ENCODE measurements at regions not wholly inside any gene's neighbourhood (a gene's known extent, or its start where the extent isn't known, plus 50 kb on each side); places are given as distances from the start of the nearest gene placed in this dataset.

DNA sequence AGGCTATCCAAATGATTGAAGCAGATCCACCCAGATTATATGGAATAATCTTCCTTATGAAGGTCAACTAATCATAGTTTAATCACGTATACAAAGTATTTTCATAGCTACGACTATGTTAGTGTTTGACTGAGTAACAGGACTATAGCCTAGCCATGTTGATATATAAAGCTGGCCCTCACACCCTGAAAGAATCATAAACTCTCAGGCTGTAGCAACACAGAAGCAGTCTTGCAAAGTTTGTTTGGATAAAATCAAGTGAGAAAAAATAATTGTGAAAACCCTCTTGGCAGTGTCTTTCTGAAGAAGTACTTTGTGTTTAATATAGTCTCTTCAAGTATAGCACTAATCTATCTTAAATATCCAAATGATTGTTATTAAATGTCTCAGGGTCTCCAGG lies 374.5 kb upstream of the DAB2 start:
- Mint-ChIP-seq H3K27ac (ENCODE audit: low read depth, unreplicated experiment) (no peak overlapping the region), H3K4me1 (ENCODE audit: insufficient read depth, unreplicated experiment) (no peaks in the 10 kb centered on the region), H3K4me3 (ENCODE audit: unreplicated experiment) (no peak overlapping the region), H3K36me3 (ENCODE audit: insufficient read depth, unreplicated experiment) (no peaks in the 10 kb centered on the region), H3K9me3 (ENCODE audit: unreplicated experiment) (no peaks in the 10 kb centered on the region), H3K27me3 (ENCODE audit: insufficient read depth, unreplicated experiment) (no peaks in the 10 kb centered on the region)
- ChIA-PET POLR2A (no interaction called here), CTCF (interaction anchor here (0.5 to 1.1 kb wide), 3 partner anchors 15 to 322 kb away, joined by 3 read pairs; no protein-coding TSS in a partner anchor)
- no peak for DNase-seq (ENCODE audit: unreplicated experiment)
- TF ChIP-seq, protein P1, sequence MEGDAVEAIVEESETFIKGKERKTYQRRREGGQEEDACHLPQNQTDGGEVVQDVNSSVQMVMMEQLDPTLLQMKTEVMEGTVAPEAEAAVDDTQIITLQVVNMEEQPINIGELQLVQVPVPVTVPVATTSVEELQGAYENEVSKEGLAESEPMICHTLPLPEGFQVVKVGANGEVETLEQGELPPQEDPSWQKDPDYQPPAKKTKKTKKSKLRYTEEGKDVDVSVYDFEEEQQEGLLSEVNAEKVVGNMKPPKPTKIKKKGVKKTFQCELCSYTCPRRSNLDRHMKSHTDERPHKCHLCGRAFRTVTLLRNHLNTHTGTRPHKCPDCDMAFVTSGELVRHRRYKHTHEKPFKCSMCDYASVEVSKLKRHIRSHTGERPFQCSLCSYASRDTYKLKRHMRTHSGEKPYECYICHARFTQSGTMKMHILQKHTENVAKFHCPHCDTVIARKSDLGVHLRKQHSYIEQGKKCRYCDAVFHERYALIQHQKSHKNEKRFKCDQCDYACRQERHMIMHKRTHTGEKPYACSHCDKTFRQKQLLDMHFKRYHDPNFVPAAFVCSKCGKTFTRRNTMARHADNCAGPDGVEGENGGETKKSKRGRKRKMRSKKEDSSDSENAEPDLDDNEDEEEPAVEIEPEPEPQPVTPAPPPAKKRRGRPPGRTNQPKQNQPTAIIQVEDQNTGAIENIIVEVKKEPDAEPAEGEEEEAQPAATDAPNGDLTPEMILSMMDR (IDR thresholded peaks at IDR 0.05; ENCODE audit: unreplicated experiment): no peak
- BruUV-seq (replicated peaks): no TSS peak
- intact Hi-C loops (cut with micrococcal nuclease): no loop called here

- no peak for DNase-seq (ENCODE audit: unreplicated experiment)
- no peak overlapping the region for H3K4me3 Mint-ChIP-seq (ENCODE audit: unreplicated experiment)
- H3K27me3 Mint-ChIP-seq (ENCODE audit: insufficient read depth, unreplicated experiment): no peaks in the 10 kb centered on the region
- H3K36me3 Mint-ChIP-seq (ENCODE audit: insufficient read depth, unreplicated experiment): no peaks in the 10 kb centered on the region
- intact Hi-C loops (cut with micrococcal nuclease): no loop called here
- no peak overlapping the region for H3K27ac Mint-ChIP-seq (ENCODE audit: low read depth, unreplicated experiment)
- BruUV-seq (replicated peaks): no TSS peak
- H3K4me1 Mint-ChIP-seq (ENCODE audit: insufficient read depth, unreplicated experiment): no peaks in the 10 kb centered on the region
- CTCF ChIA-PET: interaction anchor here (0.6 kb wide), 2 partner anchors 8 to 11 kb away, joined by 3 read pairs; no protein-coding TSS in a partner anchor
- POLR2A ChIA-PET: interaction anchor here (0.5 kb wide), 1 partner anchor 98 kb away, joined by 3 read pairs; no protein-coding TSS in a partner anchor
- no peaks in the 10 kb centered on the region for H3K9me3 Mint-ChIP-seq (ENCODE audit: unreplicated experiment)
- TF ChIP-seq, protein P1 (IDR thresholded peaks at IDR 0.05; ENCODE audit: unreplicated experiment): no peak
These were observed 369.9 kb upstream of the DAB2 start for GRCh38 chr5:39794513-39795210.

DNA sequence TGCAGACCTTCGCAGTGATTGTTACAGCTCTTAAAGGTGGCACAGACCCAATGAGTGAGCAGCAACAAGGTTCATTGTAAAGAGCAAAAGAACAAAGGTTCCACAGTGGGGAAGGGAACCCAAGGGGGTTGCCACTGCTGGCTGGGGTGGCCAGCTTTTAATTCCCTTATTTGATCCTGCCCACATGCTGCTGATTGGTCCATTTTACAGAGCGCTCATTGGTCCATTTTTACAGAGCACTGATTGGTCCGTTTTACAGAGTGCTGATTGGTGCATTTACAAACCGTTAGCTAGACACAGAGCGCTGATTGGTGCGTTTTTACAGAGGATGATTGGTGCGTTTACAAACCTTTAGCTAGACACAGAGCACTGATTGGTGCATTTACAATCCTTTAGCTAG lies 360.6 kb upstream of the DAB2 start:
- no peaks in the 10 kb centered on the region for H3K27me3 Mint-ChIP-seq (ENCODE audit: insufficient read depth, unreplicated experiment)
- TF ChIP-seq, protein P1 (IDR thresholded peaks at IDR 0.05; ENCODE audit: unreplicated experiment): no peak
- H3K4me1 Mint-ChIP-seq (ENCODE audit: insufficient read depth, unreplicated experiment): no peaks in the 10 kb centered on the region
- H3K27ac Mint-ChIP-seq (ENCODE audit: low read depth, unreplicated experiment): no peak overlapping the region
- ChIA-PET POLR2A (no interaction called here), CTCF (no interaction called here)
- intact Hi-C loops (cut with micrococcal nuclease): no loop called here
- no peaks in the 10 kb centered on the region for H3K36me3 Mint-ChIP-seq (ENCODE audit: insufficient read depth, unreplicated experiment)
- H3K9me3 Mint-ChIP-seq (ENCODE audit: unreplicated experiment): no peaks in the 10 kb centered on the region
- no peak for DNase-seq (ENCODE audit: unreplicated experiment)
- H3K4me3 Mint-ChIP-seq (ENCODE audit: unreplicated experiment): no peak overlapping the region
- BruUV-seq (replicated peaks): no TSS peak

DNA sequence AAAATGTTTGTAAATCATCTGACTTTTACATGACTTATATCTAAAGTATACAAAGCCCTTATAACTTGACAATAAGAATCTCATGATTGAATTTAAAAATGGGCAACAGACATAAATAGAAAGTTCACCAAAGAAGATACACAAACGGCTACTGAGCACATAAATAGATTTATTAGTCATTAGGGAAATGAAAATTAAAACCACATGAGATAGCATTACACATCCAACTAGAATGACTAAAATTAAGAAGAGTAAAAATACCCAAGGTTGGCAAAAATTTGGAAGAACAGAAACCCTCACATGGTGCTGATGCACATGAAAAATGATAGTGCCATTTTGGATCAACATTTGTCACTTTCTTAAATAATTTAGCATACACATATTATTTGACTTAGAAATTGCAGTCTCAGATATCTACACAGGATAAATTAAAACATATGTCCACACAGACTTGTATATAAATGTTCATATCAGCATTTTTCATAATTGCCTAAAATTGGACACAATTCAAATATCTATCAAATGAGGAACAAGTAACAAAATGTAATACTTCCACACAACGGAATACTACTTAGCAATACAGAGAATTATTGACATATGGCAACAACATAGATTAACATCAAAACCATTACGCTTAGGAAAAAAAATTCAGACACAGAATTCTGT lies 359.1 kb upstream of the DAB2 start:
- CTCF ChIA-PET: no interaction called here
- no peaks in the 10 kb centered on the region for H3K4me1 Mint-ChIP-seq (ENCODE audit: insufficient read depth, unreplicated experiment)

More for the DNA sequence above, 359.1 kb upstream of the DAB2 start:
- TF ChIP-seq, protein P1 (IDR thresholded peaks at IDR 0.05; ENCODE audit: unreplicated experiment): no peak
- no peak overlapping the region for H3K4me3 Mint-ChIP-seq (ENCODE audit: unreplicated experiment)
- no peaks in the 10 kb centered on the region for H3K36me3 Mint-ChIP-seq (ENCODE audit: insufficient read depth, unreplicated experiment)
- no peaks in the 10 kb centered on the region for H3K9me3 Mint-ChIP-seq (ENCODE audit: unreplicated experiment)
- DNase-seq (ENCODE audit: unreplicated experiment): no peak
- intact Hi-C loops (cut with micrococcal nuclease): no loop called here
- POLR2A ChIA-PET: no interaction called here
- BruUV-seq (replicated peaks): no TSS peak
- no peak overlapping the region for H3K27ac Mint-ChIP-seq (ENCODE audit: low read depth, unreplicated experiment)
- no peaks in the 10 kb centered on the region for H3K27me3 Mint-ChIP-seq (ENCODE audit: insufficient read depth, unreplicated experiment)

Measured in MCF 10A (cell line).